NCI-H1694 treated with DMSO at 0.1 percent for 48 hours (cell line): ENCODE measurements at regions not wholly inside any gene's neighbourhood (a gene's known extent, or its start where the extent isn't known, plus 50 kb on each side); places are given as distances from the start of the nearest gene placed in this dataset.
"Not testable (repeated sequence)": the region's sequence is repeated elsewhere in the genome, so short reads cannot be mapped to it uniquely, and the experiment has no call there.

Source experiments
- DNase-seq: peaks from one replicate; lab custom pipeline; 2025; lab: John Stamatoyannopoulos, UW

- DNase-seq = no peak
These were observed 1630.2 kb upstream of the FLRT2 start for GRCh38 chr14:83899706-83900105.

- no peak for DNase-seq
These were observed 1624.8 kb upstream of the FLRT2 start for GRCh38 chr14:83905157-83905556.

DNA sequence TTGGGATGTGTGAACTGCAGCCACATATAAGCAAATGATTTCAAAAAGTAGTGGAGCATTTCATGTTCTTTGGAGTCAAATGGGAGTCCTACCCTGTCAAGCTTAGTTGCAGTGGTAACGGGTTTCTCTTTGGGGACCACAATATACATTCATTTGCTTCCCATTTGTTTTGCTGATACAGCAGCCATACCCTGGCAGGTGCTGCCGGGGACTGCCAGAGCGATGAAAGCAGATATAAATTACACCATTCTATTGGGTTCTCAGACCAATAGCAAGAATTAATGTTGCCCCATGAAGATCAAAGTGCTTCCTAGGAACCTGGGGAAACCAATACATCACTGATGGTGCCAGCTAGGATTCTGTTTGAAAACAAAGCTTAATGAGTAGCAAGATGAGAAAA is 1621.5 kb upstream of the FLRT2 start:
- no peak for DNase-seq

GRCh38 chr14:83909507-83909906 is 1620.4 kb upstream of the FLRT2 start:
- DNase-seq = no peak

DNA sequence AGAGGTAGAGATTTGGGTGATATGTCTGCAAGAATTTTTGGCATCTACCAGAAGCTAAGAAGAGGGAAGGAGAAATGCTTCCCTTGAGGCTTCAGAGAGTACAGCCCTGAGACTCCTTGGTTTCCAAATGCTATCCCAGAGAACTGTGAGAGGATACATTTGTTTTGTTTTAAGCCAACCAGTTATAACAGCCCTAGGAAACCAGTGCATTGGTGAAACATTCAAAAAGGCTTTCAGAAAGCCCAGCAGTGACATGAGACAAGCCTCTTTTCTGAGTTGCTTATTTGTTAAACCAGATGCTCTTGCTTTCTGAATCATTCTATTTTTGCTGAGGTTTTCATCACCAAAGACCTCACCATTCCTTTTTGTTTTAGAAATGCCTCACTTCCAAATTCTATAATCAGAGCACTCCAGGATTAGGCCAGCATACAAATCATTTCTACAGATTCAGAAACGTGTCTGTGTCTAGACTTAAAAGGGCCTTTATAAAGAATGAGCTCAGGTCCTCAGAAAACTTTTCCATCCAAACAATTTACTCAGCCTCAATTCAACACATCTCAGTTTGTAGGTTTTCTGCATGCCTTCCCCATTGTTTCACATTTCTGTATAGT is 1617.8 kb upstream of the FLRT2 start:
- no peak for DNase-seq

DNA sequence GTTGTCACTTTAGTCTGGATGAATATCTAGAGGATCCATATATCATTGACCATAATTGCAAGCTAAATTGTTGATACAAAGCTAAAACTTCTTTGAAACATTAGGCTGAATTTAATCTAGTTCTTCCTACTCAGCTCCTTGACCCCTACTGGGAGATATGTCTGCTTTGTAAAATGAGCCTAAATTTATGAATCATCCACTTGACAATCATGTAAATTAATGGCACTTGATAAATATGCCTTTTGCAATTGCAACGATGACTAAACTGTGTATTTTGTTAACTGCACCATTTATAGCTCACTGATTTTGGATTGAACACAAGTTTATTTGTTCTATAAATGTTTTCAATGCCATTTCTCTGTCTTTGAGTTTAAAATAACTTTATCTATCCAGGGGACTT is 1616.5 kb upstream of the FLRT2 start:
- DNase-seq = no peak

DNA sequence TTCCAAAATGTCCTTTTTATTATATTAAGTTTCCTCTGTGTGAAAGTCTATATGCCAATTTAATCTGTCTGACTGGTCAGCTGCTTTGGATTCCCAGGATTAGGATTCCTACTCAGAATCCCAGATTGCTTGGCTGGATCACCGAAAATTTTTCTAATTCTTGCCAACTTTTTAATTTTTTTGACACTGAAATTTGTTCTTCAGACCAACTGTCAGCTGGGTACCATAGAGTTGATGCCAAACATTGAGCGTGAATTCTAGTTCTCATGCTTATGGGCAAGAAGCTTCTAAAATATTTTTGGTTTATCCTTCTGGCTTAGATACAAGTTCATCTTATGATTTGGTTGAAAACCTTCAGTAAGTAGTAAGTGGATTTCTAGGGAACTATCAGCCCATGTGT is 1611.4 kb upstream of the FLRT2 start:
- DNase-seq = no peak

DNA sequence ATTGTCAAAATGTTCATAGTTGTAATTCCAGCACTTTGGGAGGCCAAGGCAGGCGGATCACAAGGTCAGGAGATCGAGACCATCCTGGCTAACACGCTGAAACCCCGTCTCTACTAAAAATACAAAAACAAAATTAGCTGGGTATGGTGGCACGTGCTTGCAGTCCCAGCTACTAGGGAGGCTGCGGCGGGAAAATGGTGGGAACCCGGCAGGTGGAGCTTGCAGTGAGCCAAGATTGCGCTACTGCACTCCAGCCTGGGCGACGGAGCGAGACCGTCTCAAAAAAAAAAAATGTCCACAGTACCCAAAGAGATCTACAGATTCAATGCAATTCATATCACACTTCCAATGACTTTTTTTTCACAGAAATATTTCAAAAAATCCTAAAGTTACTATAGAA is 1610.3 kb upstream of the FLRT2 start:
- not testable (repeated sequence) for DNase-seq

DNA sequence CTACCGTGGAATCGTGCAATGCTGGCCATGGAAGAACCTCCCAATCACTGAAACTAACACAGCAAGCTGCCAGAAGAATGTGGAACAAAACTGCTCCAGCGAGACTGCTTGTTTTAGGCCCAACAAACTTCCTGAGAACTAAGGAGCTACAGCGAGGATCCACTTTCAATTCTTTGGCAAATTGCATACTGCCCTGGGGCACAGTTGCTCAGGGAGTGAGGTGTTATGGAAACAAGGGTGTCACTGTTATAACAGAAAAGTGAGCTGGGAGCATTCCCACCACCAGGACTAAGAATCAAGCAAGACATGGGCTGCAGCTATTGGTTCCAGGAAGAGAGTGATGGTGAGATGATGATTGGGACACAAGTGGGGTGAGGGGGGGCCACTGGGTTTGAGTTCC is 1606.1 kb upstream of the FLRT2 start:
- DNase-seq = no peak

GRCh38 chr14:83924259-83924658 is 1605.7 kb upstream of the FLRT2 start:
- DNase-seq = no peak

GRCh38 chr14:83940253-83940652 is 1589.7 kb upstream of the FLRT2 start:
- no peak for DNase-seq

- no peak for DNase-seq
These were observed 1571.6 kb upstream of the FLRT2 start for GRCh38 chr14:83958359-83958758.

GRCh38 chr14:83960832-83961512 is 1569.0 kb upstream of the FLRT2 start:
- no peak for DNase-seq

DNA sequence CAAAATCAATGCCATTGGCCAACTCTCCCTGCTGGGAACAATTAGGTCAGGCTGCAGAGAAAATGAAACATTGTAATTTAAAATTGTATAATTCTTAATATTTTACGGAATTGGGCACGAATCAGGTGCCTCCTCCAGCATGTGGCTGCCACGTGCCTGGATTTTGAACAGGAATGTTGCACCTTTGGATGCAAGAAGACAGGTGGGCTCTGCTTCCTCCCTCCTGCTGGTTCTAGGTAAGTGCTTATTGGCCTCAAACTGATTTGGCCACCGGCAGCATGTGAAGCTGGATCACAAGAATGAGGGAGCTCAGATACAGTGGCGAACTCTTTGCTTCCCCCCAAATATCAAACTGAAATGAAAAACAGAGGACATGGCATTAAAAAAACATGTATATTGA is 1559.9 kb upstream of the FLRT2 start:
- no peak for DNase-seq

DNA sequence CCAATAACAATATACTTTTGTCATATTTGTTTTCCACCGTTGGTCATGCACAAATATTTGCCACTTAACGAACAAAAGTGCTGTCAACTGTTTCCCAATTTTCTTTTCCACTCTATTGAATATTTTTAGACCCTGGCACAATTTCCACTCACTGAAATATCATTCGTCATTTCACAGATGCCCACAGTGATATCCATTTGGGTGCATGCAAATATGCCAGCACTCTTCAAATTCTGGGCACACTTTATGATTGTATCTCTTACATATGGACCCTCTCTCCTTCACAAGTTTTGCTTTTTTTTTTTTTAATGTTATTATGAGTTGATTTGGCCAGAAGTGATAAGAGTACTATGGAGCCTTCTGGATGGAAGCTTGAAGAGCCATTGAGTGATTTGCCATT is 1557.3 kb upstream of the FLRT2 start:
- DNase-seq = no peak

- no peak for DNase-seq
These were observed 1555.2 kb upstream of the FLRT2 start for GRCh38 chr14:83974647-83975163.

DNA sequence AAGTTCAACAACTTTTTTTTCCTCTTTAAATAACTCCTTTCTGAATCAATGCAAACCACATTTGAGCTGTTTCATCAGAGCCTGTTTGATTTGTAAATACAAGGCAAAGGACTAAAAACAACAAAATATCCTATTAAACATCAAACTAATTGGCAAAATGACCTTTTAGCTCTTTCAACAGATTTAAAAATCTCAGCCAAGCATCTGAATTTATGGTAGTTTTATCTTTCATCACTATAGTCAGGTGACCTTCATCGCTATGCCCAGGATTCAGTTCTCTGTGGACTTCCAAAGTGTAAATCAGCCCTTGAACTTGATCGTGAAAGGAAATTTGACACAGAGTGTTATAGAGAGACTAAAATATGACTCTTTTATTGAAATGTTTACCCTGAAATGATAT is 1554.5 kb upstream of the FLRT2 start:
- DNase-seq = no peak

DNA sequence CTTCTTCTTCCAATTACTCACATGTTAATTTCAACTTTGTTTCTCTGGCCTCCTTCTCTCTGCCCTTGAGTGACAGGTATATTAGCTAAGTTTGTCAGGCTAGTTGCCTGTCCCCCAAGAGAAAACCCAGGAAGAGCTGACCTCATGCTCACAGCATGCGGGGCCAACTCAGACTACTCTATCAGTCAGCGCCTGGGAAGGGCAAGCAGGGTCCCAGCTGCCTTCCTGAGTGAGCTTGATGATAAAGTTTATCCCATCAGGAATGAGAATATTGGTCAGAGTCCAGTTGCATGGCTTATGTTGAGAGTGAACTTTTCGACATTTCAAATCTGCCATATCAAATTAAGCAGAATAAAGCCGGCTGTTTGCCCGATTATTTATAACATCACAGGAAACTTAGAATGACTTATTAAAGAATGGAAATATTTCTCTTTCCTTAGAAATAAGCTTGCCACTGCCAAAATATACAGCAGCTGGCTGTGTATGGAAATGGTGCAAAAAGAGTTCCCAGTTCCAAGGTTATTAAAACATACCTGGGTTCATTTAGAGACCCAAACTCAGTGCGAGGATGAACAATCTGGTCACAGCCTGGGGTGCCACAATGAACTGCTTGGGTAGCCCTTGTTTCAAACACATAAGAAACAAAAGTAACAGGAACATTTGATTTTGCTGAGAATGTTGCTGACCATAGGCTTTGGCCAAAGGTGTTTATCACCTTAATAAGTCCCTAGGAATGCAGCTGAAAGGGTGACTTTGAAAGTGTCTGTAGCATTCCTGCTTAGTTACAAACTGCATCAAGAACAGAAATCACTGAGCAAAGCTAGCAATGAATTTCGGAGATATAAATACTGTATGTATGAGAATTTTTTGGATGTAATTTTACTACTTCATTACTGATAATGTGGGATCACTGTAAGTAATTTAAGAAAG is 1553.8 kb upstream of the FLRT2 start:
- no peak for DNase-seq

GRCh38 chr14:83977583-83977982 is 1552.4 kb upstream of the FLRT2 start:
- no peak for DNase-seq

- not testable (repeated sequence) for DNase-seq
These were observed 1548.2 kb upstream of the FLRT2 start for GRCh38 chr14:83981676-83982258.

- DNase-seq = no peak
These were observed 1541.7 kb upstream of the FLRT2 start for GRCh38 chr14:83988275-83988674.

DNA sequence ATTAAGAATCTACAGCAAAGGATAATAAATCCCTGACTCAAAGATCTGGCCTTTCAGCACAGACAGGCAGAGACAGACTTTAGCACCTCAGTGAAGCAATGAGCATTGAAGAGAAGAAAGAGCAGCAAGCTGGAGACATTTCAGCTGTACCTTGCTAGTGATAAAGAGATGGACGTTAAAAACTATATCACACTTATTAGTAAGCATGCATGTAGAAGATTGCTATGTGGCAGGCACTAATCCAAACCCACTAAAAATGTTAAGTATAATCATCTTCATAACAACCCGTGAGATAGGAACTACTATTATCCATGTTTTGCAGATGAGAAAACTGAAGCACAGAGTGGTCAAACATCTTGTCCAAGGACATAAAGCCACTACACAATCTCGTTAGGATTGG is 1538.3 kb upstream of the FLRT2 start:
- DNase-seq = no peak
